GM06990 (cell line): ENCODE measurements at regions not wholly inside any gene's neighbourhood (a gene's known extent, or its start where the extent isn't known, plus 50 kb on each side); places are given as distances from the start of the nearest gene placed in this dataset.

Experiments used
- DNase-seq: peaks from one replicate; pipeline ENCODE4 v3.0.0-alpha.2; 2011; ENCODE audit not compliant: insufficient read length; ENCODE audit errors: extremely low read depth
- H3K27me3 ChIP-seq: replicated peaks from 2 replicates; pipeline ENCODE4 v1.6.0; 2011; ENCODE audit warnings: low read length; ENCODE audit not compliant: control insufficient read depth, insufficient read depth
- H3K36me3 ChIP-seq: 2 replicates; pipeline ENCODE4 v1.5.1; 2011; ENCODE audit warnings: low read length; ENCODE audit not compliant: control insufficient read depth, insufficient read depth
- H3K4me3 ChIP-seq: replicated peaks from 2 replicates; pipeline ENCODE4 v1.5.1; 2011; ENCODE audit warnings: low read depth, mild to moderate bottlenecking, control low read depth, low read length
- CTCF ChIP-seq: IDR thresholded peaks from 2 replicates; pipeline ENCODE4 v1.5.1; 2011; ENCODE audit warnings: low read length, control low read depth, mild to moderate bottlenecking, inconsistent platforms; ENCODE audit not compliant: insufficient read depth, poor library complexity, severe bottlenecking

GRCh38 chr14:80080601-80081000, 130.7 kb downstream of the DIO2 start:
- Histone ChIP-seq H3K4me3 (no peak overlapping the region), H3K36me3 (no peaks in the 10 kb centered on the region), H3K27me3 (no peaks in the 10 kb centered on the region)
- no peak for DNase-seq
- no peak for TF ChIP-seq CTCF

GRCh38 chr14:80078501-80078900, 132.8 kb downstream of the DIO2 start:
- Histone ChIP-seq H3K36me3 (no peaks in the 10 kb centered on the region), H3K27me3 (no peaks in the 10 kb centered on the region), H3K4me3 (no peak overlapping the region)
- no peak for TF ChIP-seq CTCF
- no peak for DNase-seq

GRCh38 chr14:80077262-80077661, 134.0 kb downstream of the DIO2 start:
- no peak for TF ChIP-seq CTCF
- Histone ChIP-seq H3K27me3 (no peaks in the 10 kb centered on the region), H3K4me3 (no peak overlapping the region), H3K36me3 (no peaks in the 10 kb centered on the region)
- DNase-seq: no peak

- Histone ChIP-seq H3K27me3 (no peaks in the 10 kb centered on the region), H3K36me3 (no peaks in the 10 kb centered on the region), H3K4me3 (no peak overlapping the region)
- no peak for DNase-seq
- no peak for TF ChIP-seq CTCF
Observed at GRCh38 chr14:80074900-80075574, 136.3 kb downstream of the DIO2 start.

- no peaks in the 10 kb centered on the region for H3K36me3 ChIP-seq
- DNase-seq: no peak
- no peak overlapping the region for H3K4me3 ChIP-seq
- no peaks in the 10 kb centered on the region for H3K27me3 ChIP-seq
- TF ChIP-seq CTCF: no peak
Observed at GRCh38 chr14:80059041-80059440, 152.3 kb downstream of the DIO2 start.

GRCh38 chr14:80056497-80056801, 154.9 kb downstream of the DIO2 start:
- Histone ChIP-seq H3K4me3 (no peak overlapping the region), H3K36me3 (no peaks in the 10 kb centered on the region), H3K27me3 (no peaks in the 10 kb centered on the region)
- TF ChIP-seq CTCF: no peak
- DNase-seq: no peak
